HG03442 (cell line): ENCODE measurements at regions not wholly inside any gene's neighbourhood (a gene's known extent, or its start where the extent isn't known, plus 50 kb on each side); places are given as distances from the start of the nearest gene placed in this dataset.
"Not testable (repeated sequence)": the region's sequence is repeated elsewhere in the genome, so short reads cannot be mapped to it uniquely, and the experiment has no call there.

Source experiments
- ATAC-seq: cut with Tn5 transposase; IDR thresholded peaks from one replicate; pipeline ENCODE4 v1.9.1; 2021; ENCODE audit warnings: mild to moderate bottlenecking, moderate library complexity; ENCODE audit not compliant: unreplicated experiment

DNA sequence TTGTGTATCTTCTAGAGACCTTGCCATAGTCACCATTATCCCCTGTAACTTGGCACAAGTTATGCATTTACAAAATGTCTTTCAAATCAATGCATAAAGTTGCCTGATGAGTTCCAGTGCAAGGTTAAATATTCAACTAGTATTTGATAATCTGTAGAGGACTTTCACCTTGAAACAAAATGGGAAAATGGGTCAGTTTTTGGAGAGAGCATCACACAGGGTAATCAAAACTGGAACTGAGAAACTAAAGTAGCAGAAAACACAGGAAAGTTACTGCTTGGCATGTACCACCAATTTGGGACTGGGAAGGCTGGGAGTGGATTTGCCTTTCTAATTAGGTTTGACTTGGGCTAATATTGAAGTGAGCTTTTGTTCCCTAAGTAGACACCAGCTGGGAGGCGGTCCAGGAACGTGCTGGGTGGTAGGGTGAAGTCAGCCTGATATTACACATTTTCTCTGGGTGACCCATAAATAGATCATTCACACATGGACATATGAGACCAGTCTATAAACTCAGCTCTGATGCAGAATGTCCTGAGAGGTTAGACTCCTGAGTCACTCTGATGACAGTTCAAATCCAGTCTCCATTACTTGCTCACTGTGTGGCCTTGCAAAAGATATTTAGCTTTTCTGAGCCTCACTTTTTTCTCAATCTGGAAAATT is 152.3 kb downstream of the PCTP start:
- ATAC-seq = no peak

DNA sequence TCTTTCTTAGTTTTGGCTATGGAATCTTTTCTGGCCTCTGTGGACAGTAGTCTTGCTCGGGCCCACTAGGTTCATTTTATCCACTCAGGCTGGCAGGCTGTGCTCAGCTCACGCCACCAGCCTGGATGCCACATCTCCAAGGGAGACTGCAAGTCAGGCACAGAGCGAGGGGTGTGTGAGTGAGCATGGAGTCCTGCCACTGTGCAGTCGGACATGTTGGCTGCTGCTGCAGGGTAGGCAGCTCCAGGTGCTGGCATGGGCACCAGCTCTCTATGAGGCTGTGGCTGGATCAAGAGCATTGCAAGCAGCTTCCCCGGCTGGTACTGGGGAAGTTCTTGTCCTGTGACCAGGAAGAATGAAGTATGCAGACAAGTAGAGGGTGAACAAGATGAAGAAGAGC is 158.9 kb downstream of the PCTP start:
- ATAC-seq = no peak

DNA sequence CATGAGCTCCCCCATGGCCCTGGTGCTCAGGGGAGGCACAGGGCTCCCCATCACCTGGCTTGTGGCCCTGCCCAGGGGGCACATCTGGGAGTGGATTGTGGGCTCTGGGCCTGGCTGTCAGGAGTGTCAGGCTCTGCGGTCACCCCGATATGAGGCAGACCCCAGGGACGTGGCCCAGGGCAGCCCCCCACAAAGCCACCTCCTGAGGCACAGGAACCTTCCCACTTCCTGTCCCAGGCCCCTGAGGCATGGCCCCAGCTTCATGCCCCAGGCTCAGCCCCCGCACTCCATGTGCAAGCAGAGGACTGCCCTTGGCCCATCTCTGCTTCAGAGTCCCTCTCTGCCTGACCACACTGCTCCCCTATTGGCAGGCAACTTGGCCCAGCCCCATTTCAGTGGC is 160.3 kb downstream of the PCTP start:
- ATAC-seq = no peak

DNA sequence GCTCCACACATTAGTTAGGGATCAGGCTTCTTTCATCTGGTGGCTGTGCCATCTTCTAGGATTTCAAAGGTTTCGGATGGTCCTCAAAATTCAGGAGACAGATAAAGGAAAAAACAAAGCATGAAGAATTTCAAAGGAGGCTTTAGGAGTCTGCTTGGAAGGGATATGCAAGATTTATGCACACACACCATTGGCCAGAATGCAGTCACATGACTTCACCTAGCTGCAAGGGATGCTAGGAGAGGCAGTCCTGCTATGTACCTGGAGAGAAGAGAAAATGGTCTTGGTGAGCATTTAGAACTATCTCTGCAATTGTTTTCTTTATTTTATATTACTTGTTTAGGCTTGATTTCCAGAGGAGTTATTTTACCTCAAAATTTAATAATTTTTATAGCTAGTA is 174.6 kb downstream of the PCTP start:
- no peak for ATAC-seq

DNA sequence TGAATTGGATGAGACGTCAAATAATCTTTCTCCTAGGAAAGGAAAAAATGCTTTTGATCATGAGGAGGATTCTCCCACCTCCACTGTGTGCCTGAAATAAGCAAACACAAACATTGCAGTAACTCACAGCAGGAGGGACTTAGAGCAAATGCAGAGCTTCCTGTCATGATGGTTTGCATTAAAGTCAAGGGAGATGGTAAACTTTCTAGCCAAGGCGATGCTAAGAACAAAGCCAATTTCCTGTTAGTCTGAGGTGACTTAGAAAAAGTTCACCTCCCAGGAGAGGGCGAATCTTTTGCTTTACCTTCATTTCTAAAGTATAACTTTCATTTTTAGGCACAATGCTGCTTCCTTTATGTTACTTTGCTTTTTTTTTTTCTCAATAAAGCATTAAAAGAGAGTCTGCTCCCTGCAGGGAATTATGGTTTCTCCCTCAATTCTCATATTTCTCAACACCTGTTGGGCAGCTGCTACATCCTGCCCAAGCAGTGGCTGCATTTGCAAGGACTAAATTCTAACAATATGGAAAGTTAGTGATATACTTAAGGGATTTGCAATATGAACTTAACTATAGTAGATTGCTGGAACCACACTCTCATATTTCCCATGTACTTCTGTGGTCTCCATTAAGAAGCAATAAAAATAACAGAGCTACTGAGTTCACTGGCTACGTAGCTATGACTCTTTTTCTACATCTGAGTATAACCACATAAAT is 175.6 kb downstream of the PCTP start:
- no peak for ATAC-seq

DNA sequence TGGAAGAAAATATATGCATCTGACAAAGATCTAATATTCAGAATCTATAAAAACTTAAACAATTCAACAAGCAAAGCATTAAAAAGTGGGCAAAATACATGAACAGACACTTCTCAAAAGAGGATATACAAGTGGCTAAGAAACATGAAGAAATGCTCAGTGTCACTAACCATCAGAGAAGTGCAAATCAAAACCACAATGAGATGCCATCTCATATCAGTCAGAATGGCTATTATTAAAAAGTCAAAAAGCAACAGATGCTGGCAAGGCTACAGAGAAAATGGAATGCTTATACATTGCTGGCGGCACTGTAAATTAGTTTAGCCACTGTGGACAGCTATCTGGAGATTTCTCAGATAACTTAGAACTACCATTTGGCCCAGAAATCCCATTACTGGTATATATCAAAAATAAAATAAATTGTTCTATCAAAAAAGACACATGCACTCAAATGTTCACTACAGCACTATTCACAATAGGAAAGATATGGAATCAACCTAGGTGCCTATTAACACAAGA is 179.5 kb downstream of the PCTP start:
- no peak for ATAC-seq

DNA sequence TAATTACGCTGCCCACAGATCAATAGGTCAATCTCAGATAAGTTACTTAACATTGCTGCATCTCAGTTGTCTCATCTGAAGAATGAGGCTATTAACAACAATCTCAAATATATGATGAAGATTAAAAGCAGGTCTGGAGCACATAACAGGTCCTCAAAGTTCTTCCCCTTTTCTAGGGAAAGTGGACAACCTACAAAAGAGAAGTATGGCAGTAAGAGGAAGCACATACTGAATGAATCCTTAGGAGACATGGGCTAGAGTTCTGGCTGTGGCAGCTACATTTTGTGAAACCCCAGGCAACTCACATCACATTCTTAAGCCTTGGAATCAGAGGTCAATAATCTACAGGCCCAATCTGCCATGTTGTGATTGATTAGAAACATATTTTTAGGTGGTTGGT is 180.6 kb downstream of the PCTP start:
- ATAC-seq = no peak

DNA sequence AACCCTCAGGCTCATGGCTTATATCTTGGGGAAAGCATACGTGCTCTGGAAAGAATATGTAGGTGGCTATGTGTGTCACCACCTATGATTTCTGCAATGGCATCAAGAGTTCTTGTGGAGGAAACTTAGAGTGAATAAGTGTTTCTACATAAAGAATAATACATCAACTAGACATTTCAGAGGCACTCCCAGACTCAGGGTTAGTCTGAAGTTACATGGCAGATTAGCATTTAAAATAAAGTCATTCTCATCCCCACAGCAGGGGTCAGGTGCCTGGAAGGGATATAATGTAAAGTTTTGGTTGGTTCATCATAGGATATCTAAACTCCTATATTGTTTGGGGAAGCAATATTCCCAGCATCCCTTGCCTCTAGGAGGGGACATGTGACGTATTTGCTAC is 182.1 kb downstream of the PCTP start:
- no peak for ATAC-seq

DNA sequence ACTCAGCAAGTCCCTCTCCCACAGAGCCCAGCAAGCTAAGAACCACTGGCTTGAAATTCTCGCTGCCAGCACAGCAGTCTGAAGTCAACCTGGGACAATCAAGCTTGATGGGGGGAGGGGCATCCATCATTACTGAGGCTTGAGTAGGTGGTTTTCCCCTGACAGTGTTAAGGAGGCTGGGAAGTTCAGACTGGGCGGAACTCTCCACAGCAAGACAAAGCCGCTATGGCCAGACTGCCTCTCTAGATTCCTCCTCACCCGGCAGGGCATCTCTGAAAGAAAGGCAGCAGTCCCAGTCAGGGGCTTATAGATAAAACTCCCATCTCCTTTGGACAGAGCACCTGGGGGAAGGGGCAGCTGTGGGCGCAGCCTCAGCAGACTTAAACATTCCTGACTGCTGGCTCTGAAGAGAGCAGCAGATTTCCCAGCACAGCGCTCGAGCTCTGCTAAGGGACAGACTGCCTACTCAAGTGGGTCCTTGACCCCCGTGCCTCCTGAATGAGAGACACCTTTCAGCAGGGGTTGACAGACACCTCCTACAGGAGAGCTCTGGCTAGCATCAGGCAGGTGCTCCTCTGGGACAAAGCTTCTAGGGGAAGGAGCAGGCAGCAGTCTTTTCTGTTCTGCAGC is 188.4 kb downstream of the PCTP start:
- not testable (repeated sequence) for ATAC-seq

DNA sequence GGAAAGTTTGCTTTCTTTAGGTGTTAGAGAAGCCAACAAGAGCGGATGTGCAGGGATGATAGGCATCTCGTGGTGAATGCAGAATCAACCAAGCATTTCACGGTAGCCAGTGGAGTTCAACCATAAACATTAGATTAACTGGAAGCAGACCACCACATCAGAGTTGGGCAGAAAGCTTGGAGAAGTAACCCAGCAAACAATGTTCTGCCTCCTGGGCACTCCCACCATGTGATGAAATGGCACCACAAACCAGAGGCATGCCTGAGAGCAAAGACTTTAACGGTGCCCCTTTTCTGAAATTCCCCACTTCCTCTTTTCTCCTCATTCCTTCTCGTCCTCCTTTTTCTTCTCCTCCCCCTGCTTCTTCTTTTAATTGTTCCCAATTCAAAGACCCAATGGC is 193.5 kb upstream of the ANKFN1 start:
- ATAC-seq = no peak

DNA sequence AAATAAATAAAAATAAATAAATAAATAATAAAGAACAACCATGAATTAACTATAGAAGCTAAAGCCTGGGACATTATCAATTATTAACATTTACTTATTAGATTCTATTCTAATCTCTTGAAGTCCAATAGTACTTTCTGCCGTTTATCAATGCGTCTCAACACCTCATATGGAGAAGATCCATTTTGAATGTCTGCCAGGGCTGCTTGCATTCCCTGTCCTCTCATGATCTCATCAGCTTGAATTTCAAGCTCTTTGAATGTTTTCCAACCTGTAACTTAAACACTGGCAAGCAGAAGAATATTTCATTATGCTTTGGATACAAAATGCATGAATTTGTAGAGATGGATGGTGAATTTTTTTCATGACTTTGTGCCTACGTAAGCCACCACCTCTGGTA is 191.9 kb upstream of the ANKFN1 start:
- no peak for ATAC-seq

DNA sequence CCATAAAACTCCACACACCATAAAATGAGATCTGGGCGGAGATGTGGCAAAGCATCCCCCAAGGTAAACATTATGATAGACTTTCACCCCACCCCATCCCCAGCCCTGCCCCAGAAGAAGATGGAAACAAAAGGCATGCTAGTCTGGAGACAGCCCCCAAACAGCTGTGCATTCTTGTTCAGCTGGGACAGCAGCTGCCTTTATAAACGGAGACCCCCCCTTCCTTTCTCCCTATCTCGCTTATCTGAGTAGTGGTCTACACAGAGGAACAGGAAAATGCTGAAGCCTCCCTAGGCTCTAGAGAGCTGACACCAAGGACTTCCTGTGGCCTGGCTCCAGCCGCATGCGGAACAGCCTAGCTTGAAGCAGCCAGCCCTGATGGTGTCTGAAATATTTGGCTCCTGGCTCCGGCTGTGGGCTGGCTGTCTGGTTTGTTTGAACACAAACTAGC is 190.3 kb upstream of the ANKFN1 start:
- no peak for ATAC-seq

DNA sequence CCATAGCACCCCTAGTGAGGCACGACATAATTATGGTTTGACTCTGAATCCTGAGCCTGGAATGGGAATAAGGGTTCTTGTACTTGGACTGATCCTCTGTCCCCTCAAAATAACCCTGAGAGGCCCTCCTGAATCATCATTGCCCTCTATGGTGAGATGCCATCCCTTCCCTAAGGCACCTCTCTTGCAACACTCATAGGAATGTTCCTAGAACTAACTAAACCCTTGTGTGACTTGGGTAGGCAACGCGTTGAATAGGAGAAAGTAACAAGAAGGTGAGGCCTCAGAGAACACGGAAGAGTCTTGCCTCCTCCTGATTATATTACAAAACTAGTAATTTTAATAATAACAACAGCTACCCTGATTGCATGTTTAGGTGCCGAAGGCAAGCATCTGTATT is 189.1 kb upstream of the ANKFN1 start:
- ATAC-seq = no peak

DNA sequence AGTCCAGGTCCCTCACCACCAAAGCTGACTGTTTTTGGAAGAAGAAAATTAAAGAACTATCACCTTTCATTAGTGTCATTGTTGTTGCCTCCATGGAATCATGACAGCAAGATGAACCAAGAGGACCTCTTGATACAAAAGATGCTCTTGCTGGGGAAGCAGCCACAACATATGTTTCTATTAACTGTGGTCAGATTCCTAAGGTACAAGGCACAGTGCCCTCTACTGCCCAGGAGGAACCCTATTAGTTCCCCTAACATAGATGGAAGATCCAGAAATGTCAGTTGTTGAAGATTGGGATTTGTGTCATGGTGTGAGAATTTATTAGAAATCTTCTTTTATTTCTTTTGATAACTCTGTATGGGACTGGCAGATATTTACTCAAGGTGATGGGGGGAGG is 188.2 kb upstream of the ANKFN1 start:
- no peak for ATAC-seq

DNA sequence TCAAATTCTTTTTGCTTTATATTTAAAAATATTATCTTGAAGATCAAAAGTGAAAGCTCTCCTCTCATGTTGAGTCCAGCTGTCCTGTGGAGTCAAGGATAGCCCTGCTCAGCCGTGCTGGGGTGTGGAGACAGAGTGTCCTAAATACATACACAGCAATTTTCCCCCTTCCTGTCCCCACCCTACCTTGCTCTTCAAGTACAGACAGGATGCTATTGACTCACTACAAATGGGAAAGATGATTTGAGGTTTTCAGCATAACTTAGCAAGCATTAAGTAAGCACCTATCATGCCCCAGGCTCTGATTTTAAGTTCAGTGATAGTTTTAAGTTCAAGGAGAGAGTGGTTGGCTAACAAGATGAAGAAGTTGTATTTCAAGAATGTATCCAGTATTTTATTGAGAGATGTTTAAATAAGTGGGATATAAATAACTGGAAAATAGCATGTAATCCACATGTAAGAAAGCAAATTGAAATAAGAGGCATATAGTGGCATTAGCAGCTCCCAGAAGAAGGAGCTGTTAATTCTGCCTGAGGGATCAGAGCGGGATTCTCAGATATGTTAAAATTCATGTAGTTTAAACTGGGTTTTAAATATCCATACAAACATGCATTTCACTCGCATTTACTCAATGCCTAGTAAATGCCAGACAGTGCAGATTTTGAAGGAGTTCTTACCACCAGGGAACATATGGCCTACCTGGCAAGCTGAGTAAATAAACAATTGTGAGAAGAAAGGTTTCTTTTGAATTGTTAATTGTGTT is 183.5 kb upstream of the ANKFN1 start:
- no peak for ATAC-seq

DNA sequence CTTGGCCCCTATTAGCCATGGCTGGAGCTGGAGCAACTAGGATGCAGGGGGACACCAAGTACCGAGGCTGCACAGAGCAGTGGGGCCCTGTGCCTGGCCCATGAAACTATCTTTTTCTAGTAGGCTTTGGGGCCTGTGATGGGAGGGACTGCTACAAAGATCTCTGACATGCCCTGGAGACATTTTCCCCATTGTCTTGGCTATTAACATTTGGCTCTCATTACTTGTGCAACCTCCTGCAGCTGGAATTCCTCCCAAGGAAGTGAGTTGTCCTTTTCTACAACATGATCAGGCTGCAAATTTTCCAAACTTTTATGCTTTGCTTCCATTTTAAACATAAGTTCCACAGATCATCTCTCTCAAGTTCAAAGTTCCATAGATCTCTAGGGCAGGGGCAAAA is 174.7 kb upstream of the ANKFN1 start:
- ATAC-seq = no peak

DNA sequence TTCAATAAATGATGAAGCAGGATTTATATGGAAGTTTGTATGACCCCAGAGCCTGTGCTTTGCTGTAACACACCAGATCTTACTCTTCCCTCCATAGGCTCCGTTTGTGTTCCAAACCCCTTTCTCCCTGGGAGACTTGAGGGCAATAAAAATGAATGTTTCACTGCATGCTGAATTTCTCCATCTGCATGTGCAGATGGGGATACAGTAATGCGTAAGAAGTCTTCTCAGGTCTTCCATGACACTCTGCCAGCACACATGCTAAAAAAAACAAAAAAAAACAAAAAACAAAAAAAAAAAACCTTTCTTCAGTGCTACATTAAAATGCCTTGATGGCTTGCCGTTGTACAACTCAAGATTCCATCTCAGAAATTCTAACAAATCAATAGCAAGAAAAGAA is 170.2 kb upstream of the ANKFN1 start:
- ATAC-seq = no peak

DNA sequence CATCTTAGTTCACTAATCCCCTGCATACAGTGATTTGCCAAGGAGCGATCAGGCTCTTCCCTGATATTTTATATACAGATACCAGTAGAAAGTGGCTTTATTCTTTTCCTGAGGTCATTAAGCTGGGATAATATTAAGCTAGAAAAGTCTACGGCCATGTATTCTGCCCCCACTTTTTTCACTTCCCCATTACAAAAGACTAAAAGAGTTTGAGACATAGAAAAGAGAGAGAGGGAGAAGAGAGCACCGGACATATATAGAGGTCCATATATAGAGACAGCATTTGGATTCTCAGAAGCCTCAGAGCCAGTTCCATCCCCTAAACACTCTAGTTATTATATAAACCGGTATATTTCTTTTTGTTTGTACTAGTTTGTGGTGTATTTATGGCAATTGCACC is 166.5 kb upstream of the ANKFN1 start:
- ATAC-seq = no peak

DNA sequence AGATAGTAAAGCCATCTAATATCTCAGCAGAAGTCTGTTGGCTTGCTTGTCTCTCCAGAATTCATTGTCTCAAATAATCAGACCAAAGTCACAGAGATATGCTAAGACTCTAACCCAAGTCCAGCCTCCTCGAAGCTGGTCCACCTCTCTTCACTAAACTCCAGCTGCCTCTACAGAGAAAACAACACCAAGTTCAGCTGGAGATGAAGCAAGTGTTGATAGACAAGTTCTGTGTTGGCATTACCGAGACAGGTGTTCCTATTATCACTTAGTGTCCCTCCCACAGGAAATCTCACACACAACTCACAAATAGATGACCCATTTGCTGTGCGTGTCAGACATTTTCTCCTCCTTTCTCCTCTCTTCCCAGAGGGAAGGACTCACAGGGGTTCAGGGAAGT is 164.4 kb upstream of the ANKFN1 start:
- ATAC-seq = no peak

DNA sequence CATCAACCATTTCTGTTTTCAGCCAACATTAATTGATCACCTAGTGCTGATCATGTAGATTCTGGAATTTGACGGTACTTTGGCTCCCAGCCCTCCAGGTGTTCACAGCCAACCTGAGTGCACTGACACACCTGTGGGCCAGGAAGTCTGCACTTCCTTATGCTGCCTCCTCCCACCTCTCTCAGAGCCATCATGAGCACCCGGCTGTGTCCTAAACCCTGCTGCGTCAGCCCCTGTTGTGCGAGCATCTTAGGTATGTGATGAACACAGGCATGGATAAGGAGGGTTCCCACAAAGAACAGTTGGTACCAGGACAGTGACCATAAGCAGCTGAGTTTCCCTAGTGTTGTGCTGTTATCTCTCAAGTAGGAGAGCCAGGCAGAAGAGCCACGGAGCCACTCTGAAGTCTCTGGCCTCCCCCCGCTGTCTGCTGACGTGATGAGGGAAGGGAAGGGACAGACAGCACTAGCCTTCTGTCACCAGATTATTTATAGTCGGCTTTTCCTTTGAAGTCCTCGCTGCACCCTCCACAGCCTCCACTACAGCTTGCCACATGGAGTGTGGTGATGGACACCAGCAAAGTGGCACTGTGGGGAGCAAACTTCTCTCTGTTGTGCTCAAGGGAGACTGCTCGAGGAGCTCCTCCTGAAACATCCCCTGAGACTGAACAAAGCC is 162.8 kb upstream of the ANKFN1 start:
- no peak for ATAC-seq

DNA sequence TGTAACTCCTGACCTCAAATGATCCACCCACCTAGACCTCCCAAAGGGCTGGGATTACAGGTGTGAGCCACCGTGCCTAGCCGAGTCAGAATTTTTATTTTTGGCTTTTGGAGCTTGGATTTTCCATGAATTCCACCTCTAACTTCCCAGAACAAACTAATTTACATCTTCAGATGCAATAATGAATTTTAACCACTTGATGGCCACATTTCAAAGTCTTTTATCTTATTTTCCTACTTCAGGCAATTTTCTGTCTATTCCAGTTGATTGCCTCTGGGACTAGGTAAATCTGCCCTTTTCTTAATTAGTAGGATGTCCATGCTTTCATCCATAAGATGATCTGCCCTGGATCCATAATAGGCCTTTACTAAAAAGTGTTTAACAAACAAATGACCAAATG is 156.4 kb upstream of the ANKFN1 start:
- ATAC-seq = no peak
